Bronchial epithelial cell (primary cell): ENCODE measurements at regions not wholly inside any gene's neighbourhood (a gene's known extent, or its start where the extent isn't known, plus 50 kb on each side); places are given as distances from the start of the nearest gene placed in this dataset.

Source experiments
- DNase-seq: peaks from one replicate; pipeline ENCODE4 v3.0.0-alpha.2; 2010; ENCODE audit warnings: low read depth
- FAIRE-seq: peaks from 2 replicates; lab custom pipeline; 2011; peaks lifted over from hg19 to GRCh38; lab: Jason Lieb, UNC
- H3K27me3 ChIP-seq: 2 replicates; pipeline ENCODE4 v1.5.1; 2011; ENCODE audit warnings: low read length; ENCODE audit not compliant: control insufficient read depth, insufficient read depth
- H3K36me3 ChIP-seq: 2 replicates; pipeline ENCODE4 v1.5.1; 2011; ENCODE audit warnings: low read length; ENCODE audit not compliant: control insufficient read depth, insufficient read depth
- H3K4me3 ChIP-seq: 2 replicates; pipeline ENCODE4 v1.5.1; 2011; ENCODE audit warnings: mild to moderate bottlenecking, low read depth, low read length, control low read depth
- CTCF ChIP-seq: IDR thresholded peaks from 2 replicates; pipeline ENCODE4 v1.5.1; 2011; ENCODE audit warnings: mild to moderate bottlenecking, moderate library complexity, low read length, control low read depth, inconsistent platforms; ENCODE audit not compliant: insufficient read depth, severe bottlenecking

GRCh38 chr9:93390953-93391515, 60.5 kb upstream of the FAM120A start:
- FAIRE-seq (no peak), DNase-seq (peak; percentile 27)
- Histone ChIP-seq H3K4me3 (no peak overlapping the region), H3K36me3 (no peaks in the 10 kb centered on the region), H3K27me3 (no peaks in the 10 kb centered on the region)
- TF ChIP-seq CTCF, result no peak

DNA sequence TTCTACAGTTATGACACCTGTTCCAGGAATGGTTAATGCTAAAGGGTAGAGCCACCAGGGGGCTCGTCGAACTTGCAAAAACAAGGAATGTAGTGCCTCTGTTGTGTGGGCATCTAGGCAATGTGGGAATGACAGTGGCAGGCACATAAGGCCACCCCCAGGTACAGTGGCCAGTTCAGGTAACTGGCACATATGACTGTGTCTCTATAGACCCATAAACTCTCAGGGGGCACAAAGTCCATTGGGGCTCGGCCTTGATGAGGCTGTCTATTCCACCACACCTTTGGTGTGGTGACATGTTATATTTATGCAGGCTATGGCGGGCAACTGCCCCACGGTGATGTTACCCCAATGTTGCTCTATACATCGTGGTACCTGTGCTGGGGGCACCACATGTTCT, 59.6 kb upstream of the FAM120A start:
- H3K36me3 ChIP-seq, result no peaks in the 10 kb centered on the region
- TF ChIP-seq CTCF, result no peak
- DNase-seq (no peak), FAIRE-seq (peak; percentile 32)
- H3K4me3 ChIP-seq, result no peak overlapping the region
- H3K27me3 ChIP-seq, result no peaks in the 10 kb centered on the region

- H3K27me3 ChIP-seq, result no peaks in the 10 kb centered on the region
- H3K4me3 ChIP-seq, result no peak overlapping the region
- DNase-seq (no peak), FAIRE-seq (peak; percentile 32)
- no peaks in the 10 kb centered on the region for H3K36me3 ChIP-seq
- no peak for TF ChIP-seq CTCF
Measured at GRCh38 chr9:93392974-93393373, 58.5 kb upstream of the FAM120A start.
